ENCODE measurements at regions not wholly inside any gene's neighbourhood (a gene's known extent, or its start where the extent isn't known, plus 50 kb on each side); places are given as distances from the start of the nearest gene placed in this dataset.
"Not testable (repeated sequence)": the region's sequence is repeated elsewhere in the genome, so short reads cannot be mapped to it uniquely, and the experiment has no call there.

DNA sequence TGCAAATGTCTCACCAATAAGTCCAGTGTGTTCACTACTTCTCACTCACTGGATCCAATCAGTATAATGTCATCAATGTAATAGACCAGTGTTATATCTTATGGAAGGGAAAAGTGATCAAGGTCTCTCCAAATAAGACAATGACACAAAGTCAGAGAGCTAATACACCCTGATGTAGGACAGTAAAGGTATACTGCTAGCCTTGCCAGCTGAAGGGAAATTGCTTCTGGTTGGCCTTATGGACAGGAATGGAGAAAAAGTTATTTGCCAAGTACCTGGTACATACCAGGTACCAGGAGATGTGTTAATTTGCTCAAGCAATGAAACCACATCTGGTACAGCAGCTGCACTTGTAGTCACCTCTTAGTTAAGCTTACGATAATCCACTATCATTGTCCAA lies 141.0 kb downstream of the LTN1 start:
- H3K27me3 ChIP-seq (ENCODE audit: low read depth), result no peaks in the 10 kb centered on the region
- no peak for DNase-seq
- H3K4me1 ChIP-seq, result peaks cover 9% of the 10 kb centered on the region
- no peak overlapping the region for H3K27ac ChIP-seq (replicated peaks)
- no peak overlapping the region for H3K4me3 ChIP-seq
- intact Hi-C loops (cut with micrococcal nuclease), result no loop called here
- H3K9me3 ChIP-seq (replicated peaks), result no peaks in the 10 kb centered on the region
- H3K36me3 ChIP-seq, result no peaks in the 10 kb centered on the region
- TF ChIP-seq, protein P1, sequence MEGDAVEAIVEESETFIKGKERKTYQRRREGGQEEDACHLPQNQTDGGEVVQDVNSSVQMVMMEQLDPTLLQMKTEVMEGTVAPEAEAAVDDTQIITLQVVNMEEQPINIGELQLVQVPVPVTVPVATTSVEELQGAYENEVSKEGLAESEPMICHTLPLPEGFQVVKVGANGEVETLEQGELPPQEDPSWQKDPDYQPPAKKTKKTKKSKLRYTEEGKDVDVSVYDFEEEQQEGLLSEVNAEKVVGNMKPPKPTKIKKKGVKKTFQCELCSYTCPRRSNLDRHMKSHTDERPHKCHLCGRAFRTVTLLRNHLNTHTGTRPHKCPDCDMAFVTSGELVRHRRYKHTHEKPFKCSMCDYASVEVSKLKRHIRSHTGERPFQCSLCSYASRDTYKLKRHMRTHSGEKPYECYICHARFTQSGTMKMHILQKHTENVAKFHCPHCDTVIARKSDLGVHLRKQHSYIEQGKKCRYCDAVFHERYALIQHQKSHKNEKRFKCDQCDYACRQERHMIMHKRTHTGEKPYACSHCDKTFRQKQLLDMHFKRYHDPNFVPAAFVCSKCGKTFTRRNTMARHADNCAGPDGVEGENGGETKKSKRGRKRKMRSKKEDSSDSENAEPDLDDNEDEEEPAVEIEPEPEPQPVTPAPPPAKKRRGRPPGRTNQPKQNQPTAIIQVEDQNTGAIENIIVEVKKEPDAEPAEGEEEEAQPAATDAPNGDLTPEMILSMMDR (IDR thresholded peaks at IDR 0.05; ENCODE audit: borderline replicate concordance), result no peak

DNA sequence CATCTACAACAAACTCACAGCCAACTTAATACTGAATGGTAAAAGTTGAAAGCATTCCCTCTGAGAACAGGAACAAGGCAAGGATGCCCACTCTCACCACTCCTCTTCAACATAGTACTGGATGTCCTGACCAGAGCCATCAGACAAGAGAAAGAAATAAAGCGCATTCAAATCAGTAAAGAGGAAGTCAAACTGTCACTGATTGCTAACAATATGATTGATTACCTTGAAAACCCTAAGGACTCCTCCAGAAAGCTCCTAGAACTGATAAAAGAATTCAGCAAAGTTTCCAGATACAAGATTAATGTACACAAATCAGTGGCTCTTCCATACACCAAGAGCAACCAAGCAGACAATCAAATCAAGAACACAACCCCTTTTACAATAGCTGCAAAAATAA lies 153.4 kb downstream of the LTN1 start:
- intact Hi-C loops (cut with micrococcal nuclease); DNase-seq; H3K4me1 ChIP-seq; H3K27me3 ChIP-seq (ENCODE audit: low read depth); H3K27ac ChIP-seq (replicated peaks); H3K4me3 ChIP-seq; H3K36me3 ChIP-seq: not testable (repeated sequence)
- H3K9me3 ChIP-seq (replicated peaks), result peaks cover 15% of the 10 kb centered on the region

DNA sequence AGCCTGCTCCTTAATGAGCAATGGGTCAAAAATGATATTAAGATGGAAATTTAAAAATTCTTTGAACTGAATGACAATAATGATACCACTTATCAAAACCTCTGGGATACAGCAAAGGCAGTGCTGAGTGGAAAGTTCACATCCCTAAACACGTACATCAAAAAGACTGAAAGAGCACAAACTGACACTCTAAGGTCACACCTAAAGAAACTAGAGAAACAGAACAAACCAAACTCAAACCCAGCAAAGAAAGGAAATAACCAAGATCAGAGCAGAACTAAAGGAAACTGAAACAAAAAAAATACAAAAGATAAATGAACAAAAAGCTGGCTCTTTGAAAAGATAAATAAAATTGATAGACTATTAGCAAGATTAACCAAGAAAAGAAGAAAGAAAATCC lies 155.3 kb downstream of the LTN1 start:
- H3K4me3 ChIP-seq; H3K9me3 ChIP-seq (replicated peaks); H3K4me1 ChIP-seq; H3K27ac ChIP-seq (replicated peaks); H3K36me3 ChIP-seq; H3K27me3 ChIP-seq (ENCODE audit: low read depth); DNase-seq; intact Hi-C loops (cut with micrococcal nuclease): not testable (repeated sequence)

DNA sequence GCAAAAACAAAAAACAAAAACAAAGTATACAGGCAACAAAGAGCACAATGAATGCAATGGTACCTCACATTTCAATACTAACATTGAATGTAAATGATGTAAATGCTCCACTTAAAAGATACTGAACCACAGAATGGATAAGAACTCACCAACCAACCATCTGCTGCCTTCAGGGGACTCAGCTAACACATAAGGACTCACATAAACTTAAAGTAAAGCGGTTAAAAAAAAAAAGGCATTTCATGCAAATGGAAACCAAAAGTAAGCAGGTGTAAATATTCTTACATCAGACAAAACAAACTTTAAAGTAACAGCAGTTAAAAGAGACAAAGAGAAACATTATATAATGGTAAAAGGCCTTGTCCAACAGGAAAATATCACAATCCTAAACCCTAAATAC lies 156.1 kb downstream of the LTN1 start:
- DNase-seq; intact Hi-C loops (cut with micrococcal nuclease); H3K4me1 ChIP-seq; H3K4me3 ChIP-seq; H3K27ac ChIP-seq (replicated peaks); H3K9me3 ChIP-seq (replicated peaks); H3K36me3 ChIP-seq; H3K27me3 ChIP-seq (ENCODE audit: low read depth): not testable (repeated sequence)

DNA sequence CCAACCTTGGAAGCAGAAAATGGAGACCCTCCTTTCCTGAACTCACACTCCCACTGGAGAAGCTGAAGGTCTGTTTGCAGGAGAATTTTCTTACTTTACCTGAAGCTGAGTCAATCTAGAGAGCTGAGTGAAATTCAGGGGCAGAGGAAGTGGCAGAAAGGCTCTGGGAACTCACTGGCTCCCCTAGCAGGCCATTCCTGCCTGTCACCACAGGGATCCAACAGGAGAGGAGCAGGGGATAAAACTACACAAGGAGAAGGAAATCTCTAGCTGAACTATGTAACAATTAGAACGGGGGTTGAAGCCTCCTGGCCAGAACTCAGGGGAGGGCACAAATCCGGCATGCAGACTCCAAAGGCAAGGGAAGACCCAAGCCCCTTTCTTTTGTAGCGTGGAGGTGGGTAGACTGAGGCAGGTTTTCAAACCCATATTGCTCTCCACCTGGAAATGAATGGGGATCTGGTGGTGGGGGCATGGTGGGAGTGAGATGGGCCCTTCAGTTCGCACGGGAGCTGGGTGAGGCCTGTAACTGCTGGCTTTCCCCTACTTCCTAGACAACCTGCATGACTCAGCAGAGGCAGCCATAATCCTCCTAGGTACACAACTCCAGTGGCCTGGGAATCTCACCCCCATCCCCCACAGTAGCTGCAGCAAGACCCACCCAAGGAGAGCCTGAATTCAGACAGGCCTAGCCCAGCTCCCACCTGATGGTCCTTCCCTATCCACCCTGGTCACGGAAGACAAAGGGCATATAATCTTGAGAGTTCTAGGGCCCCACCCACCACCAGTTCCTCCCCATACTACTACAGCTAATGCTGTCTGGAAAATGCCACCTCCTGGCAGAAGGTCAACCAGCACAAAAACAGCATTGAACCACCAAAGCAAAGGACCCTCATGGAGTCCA lies 158.1 kb downstream of the LTN1 start:
- Histone ChIP-seq H3K4me3 (no peak overlapping the region), H3K27ac (replicated peaks) (no peak overlapping the region), H3K9me3 (replicated peaks) (peaks cover 5% of the 10 kb centered on the region), H3K36me3 (no peaks in the 10 kb centered on the region), H3K4me1 (peaks cover 4% of the 10 kb centered on the region), H3K27me3 (ENCODE audit: low read depth) (no peaks in the 10 kb centered on the region)
- no peak for DNase-seq
- intact Hi-C loops (cut with micrococcal nuclease), result no loop called here
- TF ChIP-seq, protein P1 (IDR thresholded peaks at IDR 0.05; ENCODE audit: borderline replicate concordance), result no peak

DNA sequence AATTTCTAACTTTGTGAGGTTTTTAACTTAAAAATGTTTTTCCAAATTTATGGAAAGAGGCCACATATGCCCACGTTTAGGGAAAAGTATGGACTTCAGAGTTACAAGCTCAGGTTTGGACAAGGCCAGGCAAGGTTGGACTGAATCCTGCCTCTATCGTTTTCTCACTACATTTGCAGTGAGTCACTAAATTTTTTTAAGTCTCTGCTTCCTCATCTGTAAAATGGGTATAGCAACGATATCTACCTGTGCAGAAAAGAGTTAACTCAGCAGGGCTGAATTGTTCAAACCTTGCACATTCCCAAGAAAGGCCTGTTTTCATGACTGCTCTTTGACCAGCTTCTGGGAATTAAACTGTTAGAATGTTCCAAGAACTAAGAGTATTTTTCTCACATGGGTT lies 159.1 kb downstream of the LTN1 start:
- TF ChIP-seq, protein P1 (IDR thresholded peaks at IDR 0.05; ENCODE audit: borderline replicate concordance), result no peak
- intact Hi-C loops (cut with micrococcal nuclease), result no loop called here

DNA sequence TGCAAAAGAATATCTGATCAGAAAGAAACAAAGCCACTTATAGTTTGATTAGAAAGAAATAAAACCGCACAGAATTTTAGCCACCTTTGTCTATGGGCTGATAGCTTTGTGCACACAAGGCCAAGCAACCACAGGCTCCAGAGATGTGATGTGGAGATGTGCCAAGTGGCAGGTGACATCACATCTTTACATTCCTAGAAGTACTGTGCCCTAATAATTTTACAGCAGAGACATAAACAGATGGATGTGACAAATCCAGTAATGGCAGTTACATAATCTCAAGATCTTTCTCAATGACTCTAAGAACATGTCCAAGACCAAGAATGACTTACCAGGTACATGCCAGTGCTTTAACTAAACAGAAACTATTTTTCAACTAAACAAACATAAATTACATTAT lies 159.5 kb downstream of the LTN1 start:
- Histone ChIP-seq H3K9me3 (replicated peaks) (no peaks in the 10 kb centered on the region), H3K4me3 (no peak overlapping the region), H3K36me3 (no peaks in the 10 kb centered on the region), H3K27me3 (ENCODE audit: low read depth) (no peaks in the 10 kb centered on the region), H3K27ac (replicated peaks) (no peak overlapping the region), H3K4me1 (peaks cover 4% of the 10 kb centered on the region)
- intact Hi-C loops (cut with micrococcal nuclease), result no loop called here
- no peak for DNase-seq
- TF ChIP-seq, protein P1 (IDR thresholded peaks at IDR 0.05; ENCODE audit: borderline replicate concordance), result no peak

More for the DNA sequence above, 159.1 kb downstream of the LTN1 start:
- DNase-seq, result no peak
- no peaks in the 10 kb centered on the region for H3K27me3 ChIP-seq (ENCODE audit: low read depth)
- H3K27ac ChIP-seq (replicated peaks), result no peak overlapping the region
- H3K9me3 ChIP-seq (replicated peaks), result no peaks in the 10 kb centered on the region
- H3K36me3 ChIP-seq, result no peaks in the 10 kb centered on the region
- no peak overlapping the region for H3K4me3 ChIP-seq
- peaks cover 4% of the 10 kb centered on the region for H3K4me1 ChIP-seq

All from left ventricle myocardium inferior (tissue), 1 donor.